Ascending aorta (tissue), 2 donors: ENCODE measurements at regions not wholly inside any gene's neighbourhood (a gene's known extent, or its start where the extent isn't known, plus 50 kb on each side); places are given as distances from the start of the nearest gene placed in this dataset.

Experiments used
- DNase-seq, 2 donors: peaks; one replicate each; pipeline ENCODE4 v3.0.0-alpha.2; 2019; ENCODE audit warnings: low spot score in 2 of 2
- H3K27ac ChIP-seq, 2 donors: fragments of 200-600 bp; sonication (generic); one replicate each; pipeline ENCODE4 v1.5.1; 2016 to 2017; ENCODE audit warnings: mild to moderate bottlenecking in 1 of 2
- H3K27me3 ChIP-seq: fragments of 200-600 bp; sonication (generic); one replicate; pipeline ENCODE4 v1.5.1; 2017
- H3K36me3 ChIP-seq, 2 donors: fragments of 200-600 bp; sonication (generic); one replicate each; pipeline ENCODE4 v1.5.1; 2016
- H3K4me1 ChIP-seq, 2 donors: fragments of 200-600 bp; sonication (generic); one replicate each; pipeline ENCODE4 v1.5.1; 2016 to 2017; ENCODE audit warnings: mild to moderate bottlenecking in 1 of 2
- H3K4me3 ChIP-seq, 2 donors: fragments of 200-600 bp; sonication (generic); one replicate each; pipeline ENCODE4 v1.5.1; 2016 to 2017; ENCODE audit warnings: mild to moderate bottlenecking in 1 of 2
- H3K9me3 ChIP-seq, 2 donors: fragments of 200-600 bp; sonication (generic); one replicate each; pipeline ENCODE4 v1.5.1; 2016
- CTCF ChIP-seq, 3 experiments: fragments of 200-600 bp in 2 of 3; fragments of 450-650 bp in 1 of 3; sonication (generic) in 2 of 3; IDR thresholded peaks; one replicate each; pipeline ENCODE4 v1.5.1; 2016 to 2019; ENCODE audit warnings: antibody characterized with exemption in 3 of 3, mild to moderate bottlenecking in 1 of 3, moderate library complexity in 1 of 3
- intact Hi-C: fragments of 100-400 bp; cut with DNase I; formaldehyde crosslinking; loops from one replicate; pipeline ENCODE4 v1.15.1; 2023

DNA sequence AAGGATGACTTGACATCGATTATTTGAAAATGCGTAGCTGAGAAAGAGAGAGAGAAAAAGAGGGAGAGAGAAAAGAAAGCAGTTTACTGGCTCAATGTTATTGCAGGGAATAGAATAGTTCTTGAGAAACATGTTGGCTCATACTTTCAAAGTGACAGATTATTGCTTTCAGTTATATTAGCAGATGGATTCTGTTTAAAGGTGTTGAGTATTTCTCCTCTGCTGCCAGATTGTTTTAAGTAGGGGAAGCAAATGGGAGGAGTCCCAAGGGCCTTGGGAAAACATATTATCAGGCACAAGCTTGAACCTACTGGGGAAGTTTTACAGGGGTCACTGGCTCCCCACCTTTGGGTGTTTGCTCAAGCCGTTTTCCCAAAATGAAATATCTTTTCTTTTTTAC, 203.8 kb upstream of the SRRM4 start:
- Histone ChIP-seq H3K36me3 (no peaks in the 10 kb centered on the region), H3K4me3 (no peak overlapping the region), H3K4me1 (no peaks in the 10 kb centered on the region), H3K9me3 (no peaks in the 10 kb centered on the region), H3K27ac (no peak overlapping the region), H3K27me3 (no peaks in the 10 kb centered on the region)
- no peak for DNase-seq
- intact Hi-C loops, result no loop called here
- TF ChIP-seq CTCF (IDR thresholded peaks at IDR 0.05), result no peak

- H3K27ac ChIP-seq, result no peak overlapping the region
- H3K36me3 ChIP-seq, result no peaks in the 10 kb centered on the region
- H3K9me3 ChIP-seq, result no peaks in the 10 kb centered on the region
- H3K27me3 ChIP-seq, result no peaks in the 10 kb centered on the region
- DNase-seq, result no peak
- no peak for TF ChIP-seq CTCF (IDR thresholded peaks at IDR 0.05)
- no peak overlapping the region for H3K4me3 ChIP-seq
- no peaks in the 10 kb centered on the region for H3K4me1 ChIP-seq
- intact Hi-C loops, result no loop called here
These were observed 203.3 kb upstream of the SRRM4 start for GRCh38 chr12:118778077-118778476.

DNA sequence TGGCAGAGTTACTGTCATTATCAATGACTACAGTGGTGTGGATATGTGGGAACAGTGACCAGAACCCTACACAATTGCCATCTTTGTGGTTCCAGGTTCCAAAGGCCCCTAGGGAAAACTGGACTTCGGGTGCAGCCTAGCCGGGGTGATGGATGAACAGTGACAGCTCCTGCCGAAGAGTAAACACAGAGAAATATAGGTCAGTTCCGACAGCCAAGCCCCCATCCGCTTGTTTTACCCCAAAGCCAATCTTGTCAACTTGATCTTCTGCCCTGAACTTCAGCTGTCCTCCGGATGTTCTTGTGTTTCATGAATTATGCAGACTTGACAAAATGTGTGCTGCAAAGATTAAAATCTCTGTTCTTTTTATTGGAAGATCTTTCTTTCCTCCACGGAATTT, 200.4 kb upstream of the SRRM4 start:
- Histone ChIP-seq H3K4me1 (no peaks in the 10 kb centered on the region), H3K27me3 (no peaks in the 10 kb centered on the region), H3K36me3 (no peaks in the 10 kb centered on the region), H3K9me3 (no peaks in the 10 kb centered on the region), H3K4me3 (no peak overlapping the region), H3K27ac (no peak overlapping the region)
- TF ChIP-seq CTCF (IDR thresholded peaks at IDR 0.05), result no peak
- intact Hi-C loops, result no loop called here
- DNase-seq, result no peak

DNA sequence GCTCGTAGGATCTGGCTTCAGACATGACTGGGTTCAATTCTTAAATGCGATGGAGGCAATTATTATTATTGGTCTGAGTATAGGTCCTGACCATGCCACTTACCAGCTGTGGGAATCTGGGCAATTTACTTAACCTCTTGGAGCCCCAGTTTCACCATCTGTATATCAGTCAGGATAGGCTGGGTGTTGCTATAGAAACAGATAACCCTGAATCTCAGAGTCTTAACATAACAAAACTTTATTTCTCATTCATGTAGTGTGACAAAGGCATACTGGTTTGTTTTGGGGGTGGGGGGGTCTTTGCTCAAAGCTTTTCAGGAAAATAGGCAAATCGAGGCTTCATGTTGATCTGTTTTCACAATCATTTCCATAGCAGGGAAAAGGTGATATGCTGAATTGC, 199.6 kb upstream of the SRRM4 start:
- Histone ChIP-seq H3K4me3 (no peak overlapping the region), H3K27me3 (no peaks in the 10 kb centered on the region), H3K4me1 (no peaks in the 10 kb centered on the region), H3K9me3 (no peaks in the 10 kb centered on the region), H3K36me3 (no peaks in the 10 kb centered on the region), H3K27ac (no peak overlapping the region)
- DNase-seq, result no peak
- intact Hi-C loops, result no loop called here
- TF ChIP-seq CTCF (IDR thresholded peaks at IDR 0.05), result no peak

DNA sequence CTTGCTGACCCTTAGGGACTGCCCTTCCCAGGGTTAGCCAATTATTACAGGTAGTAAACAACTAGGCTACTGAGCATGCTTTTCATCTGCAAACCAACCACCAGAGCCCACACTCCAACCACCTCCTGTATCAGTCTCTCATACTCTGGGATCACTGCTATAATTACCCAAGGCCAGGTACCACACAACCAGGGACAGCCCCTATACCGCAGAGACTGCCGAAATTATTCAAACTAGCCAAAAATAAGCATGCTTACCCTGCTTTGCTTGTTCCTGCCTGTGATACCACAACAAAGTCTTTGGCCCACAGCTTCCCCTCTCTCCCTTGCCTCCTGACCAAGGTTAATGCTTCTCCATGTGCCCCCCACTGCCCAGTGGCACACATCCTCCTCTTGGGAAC, 197.6 kb upstream of the SRRM4 start:
- no peaks in the 10 kb centered on the region for H3K9me3 ChIP-seq
- no peak overlapping the region for H3K4me3 ChIP-seq
- no peak for DNase-seq
- no peaks in the 10 kb centered on the region for H3K36me3 ChIP-seq
- no peak for TF ChIP-seq CTCF (IDR thresholded peaks at IDR 0.05)
- H3K4me1 ChIP-seq, result no peaks in the 10 kb centered on the region
- H3K27me3 ChIP-seq, result no peaks in the 10 kb centered on the region
- intact Hi-C loops, result no loop called here
- no peak overlapping the region for H3K27ac ChIP-seq

- TF ChIP-seq CTCF (IDR thresholded peaks at IDR 0.05), result no peak
- H3K4me3 ChIP-seq, result no peak overlapping the region
- no peaks in the 10 kb centered on the region for H3K27me3 ChIP-seq
- H3K4me1 ChIP-seq, result no peaks in the 10 kb centered on the region
- H3K9me3 ChIP-seq, result no peaks in the 10 kb centered on the region
- no peak for DNase-seq
- no peaks in the 10 kb centered on the region for H3K36me3 ChIP-seq
- H3K27ac ChIP-seq, result no peak overlapping the region
- intact Hi-C loops, result no loop called here
These were observed 190.8 kb upstream of the SRRM4 start for GRCh38 chr12:118790578-118790977.
